H1 (cell line): ENCODE measurements at regions not wholly inside any gene's neighbourhood (a gene's known extent, or its start where the extent isn't known, plus 50 kb on each side); places are given as distances from the start of the nearest gene placed in this dataset.

Experiments
- BRCA1 ChIP-seq: IDR thresholded peaks from 2 replicates; pipeline ENCODE4 v1.6.1; 2012; ENCODE audit warnings: low read depth, low read length, improper control_type of control experiment
- CHD7 ChIP-seq: fragments of 300-600 bp; sonication (generic); IDR thresholded peaks from 2 replicates; pipeline ENCODE4 v1.7.1; 2012; ENCODE audit warnings: low read length, moderate library complexity, mild to moderate bottlenecking, inconsistent platforms; ENCODE audit not compliant: insufficient replicate concordance
- CTBP2 ChIP-seq: IDR thresholded peaks from 2 replicates; pipeline ENCODE4 v1.7.0; 2011; ENCODE audit warnings: borderline replicate concordance, mild to moderate bottlenecking, moderate library complexity, mixed read lengths, low read length; ENCODE audit not compliant: insufficient read depth, insufficient read length
- KDM4A ChIP-seq: IDR thresholded peaks from one replicate; pipeline ENCODE4 v1.7.1; 2012; ENCODE audit warnings: low read depth, mild to moderate bottlenecking, moderate library complexity, low read length, inconsistent platforms; ENCODE audit not compliant: severe bottlenecking
- SIRT6 ChIP-seq: IDR thresholded peaks from one replicate; pipeline ENCODE4 v1.7.1; 2012; ENCODE audit warnings: low read length, inconsistent platforms
- SIX5 ChIP-seq: IDR thresholded peaks from 2 replicates; pipeline ENCODE4 v1.6.1; 2011; ENCODE audit warnings: mild to moderate bottlenecking, low read depth, low read length
- TAF1 ChIP-seq: IDR thresholded peaks from 2 replicates; pipeline ENCODE4 v1.6.1; 2011; ENCODE audit warnings: mild to moderate bottlenecking, low read depth, low read length
- TAF7 ChIP-seq: optimal IDR thresholded peaks from 2 replicates; pipeline ENCODE3; 2011; ENCODE audit warnings: low read depth, mild to moderate bottlenecking, inconsistent platforms, low read length, moderate library complexity, borderline replicate concordance
- TF ChIP-seq, protein P1 (sequence below), 3 experiments: IDR thresholded peaks; 1 replicate in 2 of 3; 2 replicates in 1 of 3; pipeline versions ENCODE4 v1.5.1 to v1.6.1; 2011; ENCODE audit warnings: low read length in 3 of 3, mild to moderate bottlenecking in 3 of 3, inconsistent platforms in 2 of 3, low read depth in 1 of 3, moderate library complexity in 1 of 3; ENCODE audit not compliant: insufficient read depth in 1 of 3; ENCODE audit errors: control extremely low read depth in 1 of 3

DNA sequence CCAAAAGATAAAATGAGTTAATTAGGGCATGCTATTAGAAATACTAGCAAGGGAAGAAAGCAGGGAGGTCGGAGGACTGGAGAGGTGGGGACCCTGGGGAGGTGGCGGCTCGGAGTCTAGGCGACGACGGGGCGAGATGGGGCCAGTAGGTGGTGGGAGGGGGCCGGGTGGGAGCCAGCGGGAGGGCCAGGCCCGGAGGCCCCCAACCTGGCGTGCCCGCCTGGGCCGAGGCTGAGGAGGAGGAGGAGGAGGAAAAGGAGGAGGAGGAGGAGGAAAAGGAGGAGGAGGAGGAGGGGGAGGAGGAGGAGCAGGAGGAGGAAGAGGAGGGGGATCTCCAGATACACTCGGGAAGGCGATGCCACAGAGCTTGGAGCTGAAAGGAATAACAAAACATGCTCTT is 426.2 kb downstream of the NR2F2 start (continued):
- TF ChIP-seq CHD7 (no peak), SIRT6 (no peak), CTBP2 (no peak), SIX5 (no peak), BRCA1 (no peak), TAF7 (no peak), KDM4A (no peak), TAF1 (no peak)
- TF ChIP-seq, protein P1, sequence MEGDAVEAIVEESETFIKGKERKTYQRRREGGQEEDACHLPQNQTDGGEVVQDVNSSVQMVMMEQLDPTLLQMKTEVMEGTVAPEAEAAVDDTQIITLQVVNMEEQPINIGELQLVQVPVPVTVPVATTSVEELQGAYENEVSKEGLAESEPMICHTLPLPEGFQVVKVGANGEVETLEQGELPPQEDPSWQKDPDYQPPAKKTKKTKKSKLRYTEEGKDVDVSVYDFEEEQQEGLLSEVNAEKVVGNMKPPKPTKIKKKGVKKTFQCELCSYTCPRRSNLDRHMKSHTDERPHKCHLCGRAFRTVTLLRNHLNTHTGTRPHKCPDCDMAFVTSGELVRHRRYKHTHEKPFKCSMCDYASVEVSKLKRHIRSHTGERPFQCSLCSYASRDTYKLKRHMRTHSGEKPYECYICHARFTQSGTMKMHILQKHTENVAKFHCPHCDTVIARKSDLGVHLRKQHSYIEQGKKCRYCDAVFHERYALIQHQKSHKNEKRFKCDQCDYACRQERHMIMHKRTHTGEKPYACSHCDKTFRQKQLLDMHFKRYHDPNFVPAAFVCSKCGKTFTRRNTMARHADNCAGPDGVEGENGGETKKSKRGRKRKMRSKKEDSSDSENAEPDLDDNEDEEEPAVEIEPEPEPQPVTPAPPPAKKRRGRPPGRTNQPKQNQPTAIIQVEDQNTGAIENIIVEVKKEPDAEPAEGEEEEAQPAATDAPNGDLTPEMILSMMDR (IDR thresholded peaks at IDR 0.05; ENCODE audit: control extremely low read depth in 1 of 3, insufficient read depth in 1 of 3, low read depth in 1 of 3, low read length in 3 of 3) = no peak
- TF ChIP-seq, all 59 proteins: peak for 0
